Kidney (tissue), 13 donors: ENCODE measurements at regions not wholly inside any gene's neighbourhood (a gene's known extent, or its start where the extent isn't known, plus 50 kb on each side); places are given as distances from the start of the nearest gene placed in this dataset.

ENCODE experiments used
- DNase-seq, 5 donors: peaks; one replicate each; pipeline ENCODE4 v3.0.0-alpha.2; 2013 to 2020
- FAIRE-seq: peaks from 2 replicates; lab custom pipeline; 2012; peaks lifted over from hg19 to GRCh38; lab: Jason Lieb, UNC
- H3K27ac ChIP-seq, 2 donors: one replicate each; pipeline ENCODE4 v1.7.0; 2013; ENCODE audit warnings: low read depth in 2 of 2, low read length in 2 of 2, inconsistent platforms in 1 of 2
- H3K27me3 ChIP-seq: one replicate; pipeline ENCODE4 v1.7.1; 2013; ENCODE audit warnings: low read length, inconsistent platforms; ENCODE audit not compliant: control insufficient read depth, insufficient read depth
- H3K36me3 ChIP-seq, 3 donors: one replicate each; pipeline versions ENCODE4 v1.7.0 to v1.7.1; 2013; ENCODE audit warnings: low read length in 3 of 3, control low read depth in 1 of 3, inconsistent platforms in 1 of 3; ENCODE audit not compliant: insufficient read depth in 3 of 3, control insufficient read depth in 2 of 3
- H3K4me1 ChIP-seq, 3 donors: one replicate each; pipeline versions ENCODE4 v1.7.0 to v1.7.1; 2013; ENCODE audit warnings: low read length in 3 of 3, inconsistent platforms in 1 of 3, low read depth in 1 of 3; ENCODE audit not compliant: control insufficient read depth in 2 of 3, insufficient read depth in 2 of 3
- H3K4me3 ChIP-seq, 3 donors: one replicate each; pipeline versions ENCODE4 v1.7.0 to v1.8.1; 2013; ENCODE audit warnings: low read length in 3 of 3, control low read depth in 1 of 3, inconsistent platforms in 1 of 3
- H3K9ac ChIP-seq, 3 donors: one replicate each; pipeline versions ENCODE4 v1.7.0 to v1.7.1; 2013; ENCODE audit warnings: low read length in 3 of 3, control low read depth in 1 of 3, inconsistent platforms in 1 of 3
- H3K9me3 ChIP-seq, 3 donors: one replicate each; pipeline versions ENCODE4 v1.7.0 to v1.7.1; 2013; ENCODE audit warnings: low read length in 3 of 3, control low read depth in 1 of 3, inconsistent platforms in 1 of 3; ENCODE audit not compliant: control insufficient read depth in 2 of 3, insufficient read depth in 1 of 3
- CTCF ChIP-seq: IDR thresholded peaks from 3 replicates; pipeline ENCODE4 v1.5.1; 2012; ENCODE audit warnings: mild to moderate bottlenecking, moderate library complexity, borderline replicate concordance; ENCODE audit not compliant: insufficient read depth; ENCODE audit errors: extremely low read depth
- intact Hi-C: fragments of 100-400 bp; cut with DNase I; formaldehyde crosslinking; loops from one replicate; pipeline ENCODE4 v1.11.1; 2022
- donor health status: control.
- donor health status: control.
- donor health status: control.
- donor health status: control.
- donor health status: control.
- donor health status: DM: yes; HTN: yes; CAD: no.
- donor health status: Normal renal cell carcinoma (clear cell type).

DNA sequence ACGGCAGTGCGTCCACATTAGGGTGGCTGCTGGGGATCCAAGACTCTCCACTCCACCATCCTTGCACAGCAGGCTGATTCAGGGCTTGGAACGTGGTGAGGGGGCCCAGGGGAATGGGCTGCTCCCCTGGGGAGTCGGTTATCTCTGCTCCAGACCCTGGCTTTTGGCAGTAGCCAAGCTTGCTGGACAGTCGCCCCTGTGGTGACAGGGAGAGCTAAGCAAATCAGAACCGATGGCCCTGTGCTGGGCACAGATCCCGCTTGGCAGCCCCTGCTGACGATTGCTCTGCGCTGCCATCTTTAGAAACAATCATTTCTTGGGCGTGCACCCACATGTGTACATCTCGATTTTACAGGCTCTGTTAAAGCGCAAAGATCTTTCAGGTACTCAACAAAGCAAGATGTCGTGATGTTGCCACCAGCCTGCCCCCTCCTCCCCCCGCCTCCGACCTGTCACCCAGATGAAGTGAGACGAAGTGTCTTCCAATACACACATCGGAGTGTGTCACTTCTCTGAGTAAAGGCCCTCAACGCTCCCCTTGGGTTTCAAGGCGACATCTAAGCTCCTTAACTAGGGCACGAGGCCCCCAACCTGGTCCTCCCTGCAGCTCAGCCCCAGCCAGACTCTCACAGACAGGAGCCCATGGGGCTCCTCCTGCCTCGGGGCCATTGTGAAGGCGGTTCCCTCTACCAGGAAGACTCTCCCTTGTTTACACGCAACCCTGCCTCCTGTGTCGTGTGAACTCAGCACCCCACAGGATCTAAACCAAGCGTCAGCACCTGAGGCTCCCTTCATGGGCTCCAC, 55.6 kb downstream of the PITPNM2 start:
- no peak overlapping the region for H3K27ac ChIP-seq
- intact Hi-C loops: no loop called here
- H3K9ac ChIP-seq: no peak overlapping the region
- H3K36me3 ChIP-seq: no peaks in the 10 kb centered on the region
- H3K27me3 ChIP-seq: no peaks in the 10 kb centered on the region
- peaks cover 0 to 14% (median 9%) of the 10 kb centered on the region in 3 donors for H3K4me1 ChIP-seq
- DNase-seq (no peak), FAIRE-seq (no peak)
- H3K9me3 ChIP-seq: no peaks in the 10 kb centered on the region
- TF ChIP-seq CTCF: no peak
- no peak overlapping the region for H3K4me3 ChIP-seq

- H3K36me3 ChIP-seq: no peaks in the 10 kb centered on the region
- intact Hi-C loops: no loop called here
- H3K9me3 ChIP-seq: no peaks in the 10 kb centered on the region
- peak overlapping the region in 1 of 2 donors; percentile 56 for H3K27ac ChIP-seq
- no peak overlapping the region for H3K4me3 ChIP-seq
- DNase-seq: peak in 3 of 5 donors; percentile 73 to 89 (median 87)
- no peak for FAIRE-seq
- no peak overlapping the region for H3K9ac ChIP-seq
- TF ChIP-seq CTCF: no peak
- peaks cover 0 to 14% (median 9%) of the 10 kb centered on the region in 3 donors for H3K4me1 ChIP-seq
- no peaks in the 10 kb centered on the region for H3K27me3 ChIP-seq
These were observed 56.4 kb downstream of the PITPNM2 start for GRCh38 chr12:123094349-123095077.

DNA sequence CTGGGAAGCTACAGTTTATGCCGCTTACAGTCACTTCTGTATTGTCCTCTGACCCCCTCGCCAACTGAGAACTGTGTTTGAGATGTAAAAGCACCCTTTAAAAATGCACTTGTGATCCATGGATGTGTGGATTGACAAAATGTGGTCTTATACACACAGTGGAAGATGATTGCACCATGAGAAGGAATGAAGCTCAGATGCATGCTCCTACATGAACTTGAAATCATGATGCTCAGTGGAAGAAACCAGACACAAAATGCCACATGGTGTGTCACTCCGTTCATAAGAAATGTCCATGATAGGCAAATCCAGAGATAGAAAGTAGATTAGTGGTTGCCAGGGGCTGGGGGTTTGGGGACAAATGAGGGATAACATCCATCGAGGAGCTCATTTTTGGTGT, 58.0 kb downstream of the PITPNM2 start:
- Histone ChIP-seq H3K27ac (no peak overlapping the region), H3K9ac (no peak overlapping the region), H3K9me3 (no peaks in the 10 kb centered on the region), H3K4me3 (no peak overlapping the region), H3K27me3 (no peaks in the 10 kb centered on the region), H3K36me3 (no peaks in the 10 kb centered on the region), H3K4me1 (peaks cover 0 to 10% (median 9%) of the 10 kb centered on the region in 3 donors)
- no peak for TF ChIP-seq CTCF
- FAIRE-seq (no peak), DNase-seq (no peak)
- intact Hi-C loops: no loop called here
